NCI-H146 treated with DMSO at 0.1 percent for 48 hours (cell line): ENCODE measurements at regions not wholly inside any gene's neighbourhood (a gene's known extent, or its start where the extent isn't known, plus 50 kb on each side); places are given as distances from the start of the nearest gene placed in this dataset.
A peak's percentile ranks its signal among the peaks of the same experiment; 100 is the strongest.

Experiments used
- DNase-seq: peaks from one replicate; lab custom pipeline; 2025; ENCODE audit not compliant: unreplicated experiment; lab: John Stamatoyannopoulos, UW

- DNase-seq = no peak
These were observed 2089.6 kb upstream of the TENM3 start for GRCh38 chr4:180153587-180153986.

- no peak for DNase-seq
These were observed 2086.5 kb upstream of the TENM3 start for GRCh38 chr4:180156684-180157083.

GRCh38 chr4:180160195-180160983, 2082.8 kb upstream of the TENM3 start:
- DNase-seq = no peak

GRCh38 chr4:180164799-180165198, 2078.4 kb upstream of the TENM3 start:
- no peak for DNase-seq

- DNase-seq = no peak
These were observed 2073.8 kb upstream of the TENM3 start for GRCh38 chr4:180169394-180169793.

GRCh38 chr4:180169966-180170365, 2073.2 kb upstream of the TENM3 start:
- DNase-seq = no peak

- DNase-seq = no peak
These were observed 2064.1 kb upstream of the TENM3 start for GRCh38 chr4:180179146-180179545.

- DNase-seq = no peak
These were observed 2053.5 kb upstream of the TENM3 start for GRCh38 chr4:180189666-180190065.

GRCh38 chr4:180190382-180190781, 2052.8 kb upstream of the TENM3 start:
- no peak for DNase-seq

GRCh38 chr4:180197471-180197870, 2045.7 kb upstream of the TENM3 start:
- DNase-seq = no peak

- DNase-seq = no peak
These were observed 2039.9 kb upstream of the TENM3 start for GRCh38 chr4:180203349-180203748.

- no peak for DNase-seq
These were observed 2037.9 kb upstream of the TENM3 start for GRCh38 chr4:180205276-180205675.

- DNase-seq = no peak
These were observed 2035.3 kb upstream of the TENM3 start for GRCh38 chr4:180207921-180208320.

GRCh38 chr4:180217070-180217469, 2026.1 kb upstream of the TENM3 start:
- DNase-seq = no peak

GRCh38 chr4:180219080-180219479, 2024.1 kb upstream of the TENM3 start:
- no peak for DNase-seq

- DNase-seq = no peak
These were observed 2017.2 kb upstream of the TENM3 start for GRCh38 chr4:180225977-180226376.

- peak; percentile 39 for DNase-seq
These were observed 2008.5 kb upstream of the TENM3 start for GRCh38 chr4:180234730-180235129.

- no peak for DNase-seq
These were observed 2002.5 kb upstream of the TENM3 start for GRCh38 chr4:180240670-180241069.

- no peak for DNase-seq
These were observed 1989.8 kb upstream of the TENM3 start for GRCh38 chr4:180253419-180253818.

- no peak for DNase-seq
These were observed 1981.9 kb upstream of the TENM3 start for GRCh38 chr4:180261346-180261745.

GRCh38 chr4:180280076-180280475, 1963.1 kb upstream of the TENM3 start:
- no peak for DNase-seq

- DNase-seq = no peak
These were observed 1962.4 kb upstream of the TENM3 start for GRCh38 chr4:180280726-180281297.

- peak; percentile 40 for DNase-seq
These were observed 1961.5 kb upstream of the TENM3 start for GRCh38 chr4:180281724-180282123.
